Bronchial epithelial cell (primary cell): ENCODE measurements at regions not wholly inside any gene's neighbourhood (a gene's known extent, or its start where the extent isn't known, plus 50 kb on each side); places are given as distances from the start of the nearest gene placed in this dataset.
A peak's percentile ranks its signal among the peaks of the same experiment; 100 is the strongest.
"Not testable (repeated sequence)": the region's sequence is repeated elsewhere in the genome, so short reads cannot be mapped to it uniquely, and the experiment has no call there.

Source experiments
- DNase-seq: peaks from one replicate; pipeline ENCODE4 v3.0.0-alpha.2; 2010; ENCODE audit warnings: low read depth
- FAIRE-seq: peaks from 2 replicates; lab custom pipeline; 2011; peaks lifted over from hg19 to GRCh38; lab: Jason Lieb, UNC
- H3K27me3 ChIP-seq: 2 replicates; pipeline ENCODE4 v1.5.1; 2011; ENCODE audit warnings: low read length; ENCODE audit not compliant: control insufficient read depth, insufficient read depth
- H3K36me3 ChIP-seq: 2 replicates; pipeline ENCODE4 v1.5.1; 2011; ENCODE audit warnings: low read length; ENCODE audit not compliant: control insufficient read depth, insufficient read depth
- H3K4me3 ChIP-seq: 2 replicates; pipeline ENCODE4 v1.5.1; 2011; ENCODE audit warnings: mild to moderate bottlenecking, low read depth, low read length, control low read depth
- CTCF ChIP-seq: IDR thresholded peaks from 2 replicates; pipeline ENCODE4 v1.5.1; 2011; ENCODE audit warnings: mild to moderate bottlenecking, moderate library complexity, low read length, control low read depth, inconsistent platforms; ENCODE audit not compliant: insufficient read depth, severe bottlenecking

DNA sequence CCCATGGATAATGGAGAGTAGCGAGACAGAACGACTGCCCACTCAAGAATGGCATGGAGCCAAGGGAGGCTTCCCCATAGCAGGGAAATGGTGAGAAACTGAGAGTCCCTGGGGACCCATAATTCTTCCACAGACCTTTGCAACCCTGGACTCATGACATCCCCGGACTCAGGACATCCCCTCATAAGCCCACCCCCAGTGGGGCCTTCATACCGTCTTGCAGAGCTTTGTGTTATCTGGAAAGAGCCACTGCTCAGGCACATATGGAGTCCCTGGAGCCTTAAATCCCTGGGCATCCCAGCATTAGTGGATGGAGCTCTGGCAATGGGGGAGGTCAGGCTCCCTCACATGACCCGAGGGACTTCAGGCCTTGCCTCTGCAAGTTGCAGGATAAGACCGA lies 865.4 kb upstream of the ARRDC3 start:
- FAIRE-seq (no peak), DNase-seq (no peak)
- TF ChIP-seq CTCF, result no peak
- Histone ChIP-seq H3K36me3 (no peaks in the 10 kb centered on the region), H3K4me3 (no peak overlapping the region), H3K27me3 (no peaks in the 10 kb centered on the region)

DNA sequence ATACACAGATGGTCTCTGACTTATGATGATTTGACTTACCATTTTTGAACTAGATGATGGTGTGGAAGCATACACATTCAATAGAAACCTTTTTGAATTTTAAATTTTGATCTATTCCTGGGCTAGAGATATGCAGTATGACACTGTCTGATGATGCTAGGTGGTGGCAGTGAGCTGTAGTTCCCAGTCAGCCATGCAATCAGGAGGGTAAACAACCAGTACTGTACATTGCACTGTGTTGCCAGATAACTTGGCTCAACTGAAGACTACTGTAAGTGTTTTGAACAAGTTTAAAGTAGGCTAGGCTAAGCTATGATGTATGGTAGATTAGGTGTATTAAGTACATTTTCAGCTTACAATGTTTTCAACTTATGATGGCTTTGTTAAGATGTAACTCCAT lies 859.1 kb upstream of the ARRDC3 start:
- Histone ChIP-seq H3K4me3 (no peak overlapping the region), H3K36me3 (no peaks in the 10 kb centered on the region), H3K27me3 (no peaks in the 10 kb centered on the region)
- FAIRE-seq (no peak), DNase-seq (no peak)
- no peak for TF ChIP-seq CTCF

DNA sequence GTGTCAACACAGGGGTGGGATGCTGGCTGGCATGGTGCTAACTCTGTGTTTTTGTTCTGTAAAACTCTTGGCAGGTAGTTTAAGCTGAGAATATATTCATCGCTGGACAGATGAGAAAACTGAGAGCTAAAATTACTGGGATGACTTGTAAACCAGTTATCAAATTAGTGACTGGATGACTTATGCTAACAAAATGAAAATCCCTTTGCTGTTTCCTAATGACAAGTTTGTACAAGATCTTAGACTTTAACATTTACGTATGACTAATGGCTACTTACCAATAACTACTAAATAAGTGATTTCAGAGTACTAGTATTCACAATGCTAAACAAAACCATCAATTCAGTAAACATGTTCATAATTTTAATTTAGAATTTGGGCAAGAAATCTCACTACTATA lies 854.8 kb upstream of the ARRDC3 start:
- no peak for TF ChIP-seq CTCF
- no peaks in the 10 kb centered on the region for H3K27me3 ChIP-seq
- no peak overlapping the region for H3K4me3 ChIP-seq
- H3K36me3 ChIP-seq, result no peaks in the 10 kb centered on the region
- peak; percentile 78 for DNase-seq
- FAIRE-seq, result no peak

GRCh38 chr5:92222449-92222848 lies 839.3 kb upstream of the ARRDC3 start:
- no peaks in the 10 kb centered on the region for H3K36me3 ChIP-seq
- H3K27me3 ChIP-seq, result no peaks in the 10 kb centered on the region
- FAIRE-seq, result no peak
- DNase-seq, result no peak
- no peak for TF ChIP-seq CTCF
- H3K4me3 ChIP-seq, result no peak overlapping the region

DNA sequence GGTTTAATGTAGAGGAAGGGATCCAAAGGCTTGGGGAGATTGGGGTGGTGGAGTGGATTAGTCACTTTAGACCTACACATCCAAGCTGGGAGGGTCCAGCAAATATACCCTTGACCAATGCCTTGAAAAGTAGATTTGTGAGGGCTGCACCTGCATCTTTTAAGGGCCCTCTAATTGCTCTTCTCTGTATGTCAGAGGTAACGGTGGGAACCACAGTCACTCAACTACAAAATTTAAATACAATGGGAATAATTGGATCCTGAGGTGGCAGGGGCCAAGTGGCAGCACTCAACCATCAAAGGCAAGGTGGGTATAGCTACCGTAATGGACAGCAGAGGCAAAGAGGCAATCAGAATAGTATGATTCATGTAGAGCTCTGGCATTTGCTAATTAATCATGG lies 833.7 kb upstream of the ARRDC3 start:
- not testable (repeated sequence) for H3K27me3 ChIP-seq, H3K4me3 ChIP-seq, DNase-seq, H3K36me3 ChIP-seq, FAIRE-seq

GRCh38 chr5:92215116-92215515 lies 832.0 kb upstream of the ARRDC3 start:
- no peak for TF ChIP-seq CTCF
- H3K4me3 ChIP-seq, result no peak overlapping the region
- DNase-seq (no peak), FAIRE-seq (no peak)
- no peaks in the 10 kb centered on the region for H3K27me3 ChIP-seq
- H3K36me3 ChIP-seq, result no peaks in the 10 kb centered on the region

DNA sequence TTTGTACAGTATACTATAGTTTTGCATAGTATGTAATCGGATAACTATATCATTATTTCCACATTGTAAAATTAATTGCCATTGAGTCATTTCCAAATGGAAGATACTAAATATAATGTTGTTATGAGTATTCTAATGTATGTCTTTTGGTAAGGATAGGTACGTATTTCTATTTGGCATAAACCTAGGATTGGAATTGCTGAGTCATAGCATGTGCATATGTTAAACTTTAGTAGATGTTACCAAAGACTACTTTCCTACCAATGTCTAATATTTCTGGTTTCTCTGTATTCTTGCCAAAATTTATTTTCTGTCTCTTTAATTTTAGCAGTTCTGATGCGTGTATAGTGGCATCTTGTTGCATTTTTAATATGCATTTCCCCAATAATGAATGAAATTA lies 825.1 kb upstream of the ARRDC3 start:
- DNase-seq (no peak), FAIRE-seq (no peak)
- Histone ChIP-seq H3K36me3 (no peaks in the 10 kb centered on the region), H3K4me3 (no peak overlapping the region), H3K27me3 (no peaks in the 10 kb centered on the region)
- TF ChIP-seq CTCF, result no peak
